ENCODE measurements at regions not wholly inside any gene's neighbourhood (a gene's known extent, or its start where the extent isn't known, plus 50 kb on each side); places are given as distances from the start of the nearest gene placed in this dataset.
"Not testable (repeated sequence)": the region's sequence is repeated elsewhere in the genome, so short reads cannot be mapped to it uniquely, and the experiment has no call there.

GRCh38 chr4:33924239-33924638 lies 2320.1 kb downstream of the ARAP2 start:
- peak; percentile 91 for DNase-seq (ENCODE audit: low read depth)

- peak; percentile 3 for DNase-seq (ENCODE audit: low read depth)
These were observed 2319.5 kb downstream of the ARAP2 start for GRCh38 chr4:33924811-33925210.

GRCh38 chr4:33930497-33930896 lies 2313.8 kb downstream of the ARAP2 start:
- DNase-seq (ENCODE audit: low read depth): peak; percentile 81

GRCh38 chr4:33931026-33931425 lies 2313.3 kb downstream of the ARAP2 start:
- peak; percentile 16 for DNase-seq (ENCODE audit: low read depth)

- DNase-seq (ENCODE audit: low read depth): peak; percentile 78
These were observed 2304.0 kb downstream of the ARAP2 start for GRCh38 chr4:33940281-33940680.

GRCh38 chr4:33941854-33942253 lies 2302.5 kb downstream of the ARAP2 start:
- DNase-seq (ENCODE audit: low read depth): no peak

GRCh38 chr4:33948921-33949320 lies 2295.4 kb downstream of the ARAP2 start:
- DNase-seq (ENCODE audit: low read depth): peak; percentile 45

- not testable (repeated sequence) for DNase-seq (ENCODE audit: low read depth)
These were observed 2290.5 kb downstream of the ARAP2 start for GRCh38 chr4:33953848-33954247.

GRCh38 chr4:33954759-33955158 lies 2289.6 kb downstream of the ARAP2 start:
- DNase-seq (ENCODE audit: low read depth): no peak

- DNase-seq (ENCODE audit: low read depth): no peak
These were observed 2284.8 kb downstream of the ARAP2 start for GRCh38 chr4:33959519-33959918.

- DNase-seq (ENCODE audit: low read depth): peak; percentile 15
These were observed 2282.6 kb downstream of the ARAP2 start for GRCh38 chr4:33961761-33962160.

- DNase-seq (ENCODE audit: low read depth): no peak
These were observed 2277.5 kb downstream of the ARAP2 start for GRCh38 chr4:33966808-33967207.

- no peak for DNase-seq (ENCODE audit: low read depth)
These were observed 2270.0 kb downstream of the ARAP2 start for GRCh38 chr4:33974270-33974669.

- peak; percentile 82 for DNase-seq (ENCODE audit: low read depth)
These were observed 2268.3 kb downstream of the ARAP2 start for GRCh38 chr4:33975995-33976394.

- DNase-seq (ENCODE audit: low read depth): not testable (repeated sequence)
These were observed 2264.5 kb downstream of the ARAP2 start for GRCh38 chr4:33979781-33980180.

- no peak for DNase-seq (ENCODE audit: low read depth)
These were observed 2264.0 kb downstream of the ARAP2 start for GRCh38 chr4:33980361-33980760.

GRCh38 chr4:33989820-33990443 lies 2254.4 kb downstream of the ARAP2 start:
- peak; percentile 33 for DNase-seq (ENCODE audit: low read depth)

GRCh38 chr4:33996075-33996718 lies 2248.1 kb downstream of the ARAP2 start:
- DNase-seq (ENCODE audit: low read depth): peak; percentile 27

GRCh38 chr4:33998291-33998690 lies 2246.0 kb downstream of the ARAP2 start:
- no peak for DNase-seq (ENCODE audit: low read depth)

- DNase-seq (ENCODE audit: low read depth): no peak
These were observed 2244.0 kb downstream of the ARAP2 start for GRCh38 chr4:34000356-34000755.

GRCh38 chr4:34006540-34006939 lies 2237.8 kb downstream of the ARAP2 start:
- DNase-seq (ENCODE audit: low read depth): not testable (repeated sequence)

- DNase-seq (ENCODE audit: low read depth): peak; percentile 32
These were observed 2234.4 kb downstream of the ARAP2 start for GRCh38 chr4:34009951-34010350.

- no peak for DNase-seq (ENCODE audit: low read depth)
These were observed 2233.4 kb downstream of the ARAP2 start for GRCh38 chr4:34010751-34011519.
